ENCODE measurements at regions not wholly inside any gene's neighbourhood (a gene's known extent, or its start where the extent isn't known, plus 50 kb on each side); places are given as distances from the start of the nearest gene placed in this dataset.

DNA sequence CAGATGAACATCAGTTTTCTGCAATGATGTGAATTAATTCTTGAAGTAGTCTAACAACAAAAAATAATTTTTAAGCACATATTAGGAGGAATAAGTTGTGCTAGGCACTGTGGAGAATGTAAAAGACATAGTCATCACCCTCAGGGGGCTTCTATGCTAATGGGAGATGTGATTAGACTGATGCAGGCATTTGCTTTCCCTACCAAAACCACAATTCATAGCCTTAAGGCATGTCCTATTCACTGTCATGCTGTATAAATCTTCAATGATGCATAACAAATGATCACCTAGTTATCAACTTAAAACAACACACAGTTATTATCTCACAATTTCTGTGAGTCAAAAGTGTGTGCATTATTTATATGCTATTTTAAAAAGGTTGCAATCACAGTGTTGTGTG, 422.6 kb downstream of the MAN2A1 start:
- no peak for DNase-seq (ENCODE audit: low spot score)

DNA sequence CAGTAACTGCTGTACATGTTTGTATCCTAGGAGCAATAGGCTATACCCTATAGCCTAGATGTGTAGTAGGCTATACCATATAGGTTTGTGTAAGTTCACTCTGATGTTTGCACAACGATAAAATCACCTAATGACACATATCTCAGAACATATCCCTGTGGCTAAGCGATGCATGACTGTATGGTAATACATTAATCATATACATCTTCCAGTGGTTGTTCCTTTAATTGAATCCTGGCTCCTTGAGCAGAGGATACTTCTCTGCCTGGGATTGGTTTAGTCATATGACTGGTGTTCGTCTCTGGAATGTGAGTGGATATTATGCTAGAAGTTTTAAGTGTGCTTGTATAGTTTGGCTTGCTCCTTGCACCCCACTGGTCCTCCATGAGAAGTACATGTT, 425.8 kb downstream of the MAN2A1 start:
- DNase-seq (ENCODE audit: low spot score) = no peak

GRCh38 chr5:110116539-110116938, 426.8 kb downstream of the MAN2A1 start:
- DNase-seq (ENCODE audit: low spot score) = no peak

DNA sequence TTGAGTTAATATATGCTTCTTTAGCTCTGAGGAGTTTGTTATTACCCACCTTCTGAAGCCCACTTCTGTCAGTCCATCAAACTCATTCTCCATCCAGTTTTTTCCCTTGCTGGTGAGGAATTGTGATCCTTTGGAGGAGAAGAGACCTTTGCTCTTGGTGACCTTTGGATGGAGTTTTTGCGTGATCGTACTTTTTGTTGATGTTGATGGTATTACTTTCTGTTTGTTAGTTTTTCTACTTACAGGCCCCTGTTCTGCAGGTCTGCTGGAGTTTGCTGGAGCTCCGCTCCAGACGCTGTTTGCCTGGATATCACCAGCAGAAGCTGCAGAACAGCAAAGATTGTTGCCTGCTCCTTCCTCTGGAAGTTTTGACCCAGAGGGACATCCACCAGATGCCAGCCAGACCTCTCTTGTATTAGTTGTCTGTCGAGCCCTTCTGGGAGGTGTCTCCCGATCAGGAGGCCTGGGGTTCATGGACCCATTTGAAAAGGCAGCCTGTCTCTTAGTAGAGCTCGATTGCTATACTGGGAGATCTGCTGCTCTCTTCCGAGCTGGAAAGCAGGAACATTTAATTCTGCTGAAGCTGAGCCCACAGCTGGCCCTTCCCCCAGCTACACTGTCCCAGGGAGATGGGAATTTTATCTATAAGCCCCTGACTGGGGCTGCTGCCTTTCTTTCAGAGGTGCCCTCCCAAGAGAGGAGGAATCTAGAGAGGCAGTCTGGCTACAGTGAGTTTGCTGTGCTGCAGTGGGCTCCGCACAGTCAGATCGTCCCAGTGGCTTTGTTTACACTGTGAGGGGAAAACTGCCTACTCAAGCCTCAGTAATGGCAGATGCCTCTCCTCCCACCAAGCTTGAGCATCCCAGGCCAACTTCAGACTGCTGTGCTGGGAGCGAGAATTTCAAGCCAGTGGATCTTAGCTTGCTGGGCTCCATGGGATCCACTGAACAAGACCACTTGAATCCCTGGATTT, 445.5 kb downstream of the MAN2A1 start:
- no peak for DNase-seq (ENCODE audit: low spot score)

- no peak for DNase-seq (ENCODE audit: low spot score)
Measured at GRCh38 chr5:110150199-110150598, 460.5 kb downstream of the MAN2A1 start.

DNA sequence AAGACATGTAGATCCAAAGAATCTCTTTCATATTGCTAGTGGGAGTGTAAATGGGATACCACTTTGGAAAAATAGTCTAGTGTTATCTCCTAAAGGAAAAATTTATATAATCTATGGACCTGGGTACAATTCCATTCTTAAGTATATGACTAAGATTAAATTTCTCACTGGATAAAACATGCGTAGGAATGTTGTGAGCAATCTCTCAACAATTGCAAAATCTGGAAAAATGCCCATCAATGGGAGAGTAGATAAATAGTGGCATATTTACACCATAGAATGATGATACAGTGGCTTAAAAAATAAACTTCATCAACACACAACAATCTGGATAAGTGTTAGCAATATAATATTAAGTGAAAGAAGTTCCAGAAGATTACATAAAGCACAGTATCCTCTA, 469.5 kb downstream of the MAN2A1 start:
- DNase-seq (ENCODE audit: low spot score) = no peak

GRCh38 chr5:110161162-110161561, 471.4 kb downstream of the MAN2A1 start:
- DNase-seq (ENCODE audit: low spot score) = no peak

DNA sequence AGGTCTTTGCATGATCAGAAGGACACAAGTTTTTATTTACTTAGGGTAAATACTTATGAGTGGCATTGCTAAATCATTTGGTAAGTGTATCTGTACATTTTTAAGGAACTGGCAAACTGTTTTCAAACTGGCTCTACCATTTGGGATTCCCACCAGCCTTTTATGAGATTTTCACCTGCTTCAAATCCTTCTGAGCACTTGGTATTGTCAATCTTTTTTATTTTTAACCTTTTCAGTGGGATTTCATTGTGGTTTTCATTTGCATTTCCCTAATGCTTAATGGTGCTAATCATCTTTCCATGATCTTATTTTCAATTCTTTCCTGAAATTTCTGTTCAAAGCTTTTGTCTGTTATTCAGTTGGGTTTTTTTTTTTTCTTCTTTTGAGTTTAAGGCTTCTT, 475.6 kb downstream of the MAN2A1 start:
- DNase-seq (ENCODE audit: low spot score) = no peak

DNA sequence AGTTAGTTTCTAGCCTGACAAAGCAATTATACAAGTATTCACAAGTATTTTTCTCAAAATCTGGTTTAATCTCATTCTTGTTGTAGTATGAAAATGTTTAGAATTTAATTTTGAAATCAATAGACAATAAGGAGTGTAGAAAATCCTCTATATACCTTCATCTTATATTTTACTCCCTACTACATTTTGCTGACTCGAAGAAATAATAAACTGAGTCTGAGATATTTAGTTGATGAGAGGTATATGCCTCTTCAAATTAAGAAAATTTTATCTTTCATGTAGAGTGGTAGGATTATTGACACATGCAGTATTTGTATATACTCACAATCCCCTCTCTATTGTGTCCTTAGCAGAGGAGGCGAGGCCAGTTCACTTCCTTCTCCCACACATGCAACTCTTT, 477.7 kb downstream of the MAN2A1 start:
- no peak for DNase-seq (ENCODE audit: low spot score)

- no peak for DNase-seq (ENCODE audit: low spot score)
Measured at GRCh38 chr5:110169461-110169860, 479.7 kb downstream of the MAN2A1 start.

DNA sequence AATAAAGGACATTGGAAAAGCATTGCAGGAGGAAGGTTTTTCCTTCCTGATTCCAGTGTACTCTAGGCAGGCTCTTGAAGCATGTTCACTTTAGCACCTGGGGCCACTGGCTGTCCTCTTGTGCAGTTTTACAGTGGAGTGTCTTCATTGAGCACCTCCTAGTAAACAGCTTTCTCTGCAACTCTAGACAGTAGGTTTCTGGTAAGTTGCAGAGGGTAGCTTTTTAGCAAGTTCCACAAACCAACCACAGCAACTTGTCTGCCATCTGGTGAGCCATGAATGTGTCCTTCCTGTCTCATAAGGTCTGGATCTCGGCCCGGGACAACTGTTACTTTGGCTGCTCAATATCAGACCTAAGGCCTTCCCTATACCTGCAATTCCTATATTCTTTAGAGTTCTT, 488.0 kb downstream of the MAN2A1 start:
- DNase-seq (ENCODE audit: low spot score) = no peak

DNA sequence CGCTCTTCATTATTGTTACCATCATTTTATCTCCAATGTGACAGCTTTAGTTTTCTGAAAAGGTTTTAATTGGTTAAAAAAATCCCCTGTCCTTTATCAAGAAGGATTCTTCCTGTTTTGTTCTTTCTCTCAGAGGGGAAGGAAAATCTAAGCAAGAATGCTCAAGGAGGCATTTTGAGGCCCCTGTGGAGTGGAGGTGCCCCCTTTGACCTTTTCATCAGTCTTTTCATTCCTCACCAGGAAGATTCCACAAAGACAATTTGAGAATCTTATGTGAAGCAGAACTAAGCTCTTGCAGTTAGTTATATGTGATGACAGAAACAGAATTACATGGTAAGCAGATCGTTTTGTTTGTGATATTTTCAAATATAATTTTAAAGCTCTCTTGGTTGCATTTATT, 489.6 kb downstream of the MAN2A1 start:
- DNase-seq (ENCODE audit: low spot score) = no peak

- no peak for DNase-seq (ENCODE audit: low spot score)
Measured at GRCh38 chr5:110194191-110194590, 504.5 kb downstream of the MAN2A1 start.

GRCh38 chr5:110195288-110195687, 505.6 kb downstream of the MAN2A1 start:
- DNase-seq (ENCODE audit: low spot score) = no peak

GRCh38 chr5:110201791-110202190, 512.1 kb downstream of the MAN2A1 start:
- no peak for DNase-seq (ENCODE audit: low spot score)

DNA sequence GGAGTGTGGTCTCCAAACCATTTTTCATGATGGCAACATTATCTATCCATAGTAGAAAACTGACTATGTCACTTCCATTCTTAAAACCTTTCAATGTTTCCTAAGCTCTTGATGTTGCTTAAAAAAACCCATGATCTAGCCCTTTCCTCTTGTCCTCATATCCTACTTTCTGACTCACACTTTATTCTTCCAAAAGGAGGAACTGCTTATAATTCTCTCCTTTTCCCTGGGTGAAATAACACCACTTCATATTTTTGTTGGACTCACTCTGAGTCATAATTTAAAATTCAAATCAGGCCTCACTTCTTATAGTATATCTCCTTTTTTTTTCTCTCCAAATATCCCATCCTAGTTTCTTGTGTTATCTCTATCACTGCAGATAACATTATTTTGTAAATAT, 513.9 kb downstream of the MAN2A1 start:
- no peak for DNase-seq (ENCODE audit: low spot score)

GRCh38 chr5:110209401-110209800, 517.1 kb downstream of the TMEM232 start:
- DNase-seq (ENCODE audit: low spot score) = no peak

DNA sequence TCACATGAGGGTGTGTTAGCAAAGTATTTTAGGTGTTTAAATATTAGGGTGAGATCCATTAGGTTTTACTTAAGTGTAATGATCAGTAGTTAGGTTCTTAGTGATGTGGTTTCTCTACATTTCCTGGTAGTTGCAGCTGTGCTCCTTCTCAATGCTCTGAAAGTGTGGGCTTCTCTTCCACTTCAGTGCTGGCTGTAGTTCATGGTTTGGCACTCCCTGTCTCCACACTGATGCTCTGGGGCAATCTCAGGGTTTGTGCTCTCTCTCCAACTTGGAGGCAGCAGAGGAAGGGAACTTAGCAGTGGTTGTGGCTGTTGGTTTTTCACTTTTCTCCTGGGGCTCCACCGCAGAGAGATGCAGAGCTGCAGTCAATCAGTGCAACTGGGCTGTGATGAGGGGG, 507.5 kb downstream of the TMEM232 start:
- DNase-seq (ENCODE audit: low spot score) = no peak

GRCh38 chr5:110219769-110220168, 506.7 kb downstream of the TMEM232 start:
- no peak for DNase-seq (ENCODE audit: low spot score)

DNA sequence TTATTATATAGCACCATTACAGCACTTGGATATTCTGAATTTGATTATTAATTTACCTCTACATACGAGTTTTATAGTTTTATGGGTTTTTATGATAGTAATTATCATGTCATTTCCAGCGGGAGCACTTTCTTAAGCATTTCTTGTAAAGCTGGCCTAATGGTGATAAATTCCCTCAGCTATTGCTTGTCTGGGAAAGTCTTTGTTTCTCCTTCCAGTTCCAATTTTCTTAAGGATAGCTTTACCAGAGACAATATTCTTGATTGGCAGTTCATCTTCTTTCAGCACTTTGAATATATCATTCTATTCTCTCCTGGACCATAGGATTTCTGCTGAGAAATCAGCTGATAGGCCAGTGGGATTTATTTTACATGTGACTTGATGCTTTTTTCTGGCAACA, 505.4 kb downstream of the TMEM232 start:
- DNase-seq (ENCODE audit: low spot score) = no peak

- DNase-seq (ENCODE audit: low spot score) = no peak
Measured at GRCh38 chr5:110224050-110224449, 502.4 kb downstream of the TMEM232 start.

DNA sequence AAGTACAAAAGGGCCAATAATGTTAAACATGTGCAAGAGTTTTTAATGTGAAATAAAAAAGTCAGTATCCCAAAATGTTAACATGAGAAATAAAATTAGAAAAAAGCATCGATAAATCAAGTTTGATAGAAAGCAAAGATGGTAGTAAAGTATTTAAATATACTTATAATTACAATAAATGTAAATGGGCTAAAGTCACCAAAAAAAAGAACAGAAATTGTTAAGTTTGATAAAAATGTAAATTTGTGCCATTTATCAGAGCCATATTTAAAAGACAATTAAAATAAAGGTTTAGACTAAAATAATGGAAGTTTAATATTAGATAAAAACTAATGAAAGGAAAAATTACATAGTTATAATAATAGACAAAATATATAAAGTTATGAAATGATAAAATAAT, 500.5 kb downstream of the TMEM232 start:
- no peak for DNase-seq (ENCODE audit: low spot score)

DNA sequence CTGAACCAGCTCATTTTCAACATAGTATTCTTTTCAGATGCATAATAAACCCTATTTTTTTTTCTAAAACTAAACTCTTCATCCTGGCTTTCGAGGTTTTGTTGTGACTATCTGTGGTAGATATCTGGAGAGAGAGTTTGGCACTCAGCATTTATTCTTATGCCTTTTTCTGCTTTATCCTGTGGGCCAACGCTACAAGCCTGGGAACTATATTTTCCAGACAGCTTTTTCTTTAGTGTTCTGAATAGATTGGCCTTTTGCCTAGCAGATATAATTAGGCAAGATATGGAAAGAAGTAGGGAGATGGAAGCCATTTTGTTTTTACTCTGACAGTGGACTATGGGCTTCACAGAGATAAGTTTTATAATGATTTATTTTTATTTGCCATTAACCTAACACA, 486.7 kb downstream of the TMEM232 start:
- no peak for DNase-seq (ENCODE audit: low spot score)

DNA sequence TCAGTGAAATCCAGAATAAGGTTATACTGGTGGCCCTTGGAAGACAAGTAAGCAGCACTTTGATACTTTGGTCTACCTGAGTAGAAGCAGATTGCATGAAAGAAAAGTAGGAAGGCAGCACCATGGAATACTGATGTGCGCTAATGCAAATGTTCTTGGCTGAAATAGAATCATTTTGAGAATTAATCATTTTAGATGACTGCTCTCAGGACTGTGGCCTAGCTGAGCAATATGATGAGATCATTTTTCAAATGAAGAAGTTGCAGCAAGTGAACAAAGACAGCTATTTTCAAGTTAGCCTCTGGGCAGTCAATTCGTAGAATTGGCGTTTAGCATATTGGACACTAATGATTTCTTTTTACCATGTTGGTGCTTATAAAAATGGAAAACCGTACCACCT, 483.5 kb downstream of the TMEM232 start:
- no peak for DNase-seq (ENCODE audit: low spot score)
